Mesothelial cell of epicardium (in vitro differentiated cells): ENCODE measurements at regions not wholly inside any gene's neighbourhood (a gene's known extent, or its start where the extent isn't known, plus 50 kb on each side); places are given as distances from the start of the nearest gene placed in this dataset.
A peak's percentile ranks its signal among the peaks of the same experiment; 100 is the strongest.

Experiments
- DNase-seq, 2 experiments: peaks; one replicate each; pipeline ENCODE4 v3.0.0; 2021; ENCODE audit warnings: low spot score in 2 of 2; ENCODE audit not compliant: unreplicated experiment in 2 of 2
- H3K27ac Mint-ChIP-seq: 2 replicates; pipeline ENCODE4 v1.8.0; 2021; ENCODE audit warnings: mixed read lengths
- H3K27me3 Mint-ChIP-seq: 2 replicates; pipeline ENCODE4 v1.8.0; 2021; ENCODE audit warnings: low read depth, mixed read lengths
- H3K36me3 Mint-ChIP-seq: 2 replicates; pipeline ENCODE4 v1.8.0; 2021; ENCODE audit warnings: mixed read lengths
- H3K4me1 Mint-ChIP-seq: 2 replicates; pipeline ENCODE4 v1.8.0; 2021; ENCODE audit warnings: mixed read lengths
- H3K4me3 Mint-ChIP-seq: 2 replicates; pipeline ENCODE4 v1.8.0; 2021; ENCODE audit warnings: mild to moderate bottlenecking, moderate library complexity, mixed read lengths
- H3K9me3 Mint-ChIP-seq: 2 replicates; pipeline ENCODE4 v1.8.0; 2021; ENCODE audit warnings: mixed read lengths
- TF ChIP-seq, protein P1 (sequence below): fragments of 200-600 bp; sonication (generic); IDR thresholded peaks from one replicate; pipeline ENCODE4 v1.5.0; 2021; ENCODE audit warnings: antibody characterized with exemption; ENCODE audit not compliant: unreplicated experiment

DNA sequence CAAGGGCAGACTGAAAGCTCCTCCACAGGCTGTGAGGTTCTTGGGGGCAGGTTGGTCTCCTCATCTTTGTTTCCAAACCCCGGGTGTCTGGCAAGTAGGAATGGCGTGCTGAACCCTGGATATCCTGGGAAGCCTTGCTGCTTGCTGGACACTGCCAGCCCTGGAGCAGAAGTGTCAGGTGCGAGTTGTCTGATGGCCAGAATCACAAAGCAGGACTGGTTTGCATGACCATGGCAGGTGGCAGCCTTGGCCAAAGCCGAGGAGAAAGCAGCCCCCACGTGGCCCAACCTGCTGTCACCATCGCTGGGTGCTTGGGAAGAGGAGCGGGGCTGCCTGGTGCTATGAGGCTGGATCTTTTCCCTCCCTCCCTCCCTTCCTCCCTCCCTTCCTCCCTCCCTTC is 309.5 kb upstream of the HS6ST1 start:
- peak in 1 of 2 experiments; percentile 6 for DNase-seq
- Mint-ChIP-seq H3K27ac (no peak overlapping the region), H3K9me3 (no peaks in the 10 kb centered on the region), H3K4me1 (peaks cover 23% of the 10 kb centered on the region), H3K36me3 (no peaks in the 10 kb centered on the region), H3K4me3 (no peak overlapping the region), H3K27me3 (no peaks in the 10 kb centered on the region)
- TF ChIP-seq, protein P1, sequence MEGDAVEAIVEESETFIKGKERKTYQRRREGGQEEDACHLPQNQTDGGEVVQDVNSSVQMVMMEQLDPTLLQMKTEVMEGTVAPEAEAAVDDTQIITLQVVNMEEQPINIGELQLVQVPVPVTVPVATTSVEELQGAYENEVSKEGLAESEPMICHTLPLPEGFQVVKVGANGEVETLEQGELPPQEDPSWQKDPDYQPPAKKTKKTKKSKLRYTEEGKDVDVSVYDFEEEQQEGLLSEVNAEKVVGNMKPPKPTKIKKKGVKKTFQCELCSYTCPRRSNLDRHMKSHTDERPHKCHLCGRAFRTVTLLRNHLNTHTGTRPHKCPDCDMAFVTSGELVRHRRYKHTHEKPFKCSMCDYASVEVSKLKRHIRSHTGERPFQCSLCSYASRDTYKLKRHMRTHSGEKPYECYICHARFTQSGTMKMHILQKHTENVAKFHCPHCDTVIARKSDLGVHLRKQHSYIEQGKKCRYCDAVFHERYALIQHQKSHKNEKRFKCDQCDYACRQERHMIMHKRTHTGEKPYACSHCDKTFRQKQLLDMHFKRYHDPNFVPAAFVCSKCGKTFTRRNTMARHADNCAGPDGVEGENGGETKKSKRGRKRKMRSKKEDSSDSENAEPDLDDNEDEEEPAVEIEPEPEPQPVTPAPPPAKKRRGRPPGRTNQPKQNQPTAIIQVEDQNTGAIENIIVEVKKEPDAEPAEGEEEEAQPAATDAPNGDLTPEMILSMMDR = no peak

- Mint-ChIP-seq H3K36me3 (no peaks in the 10 kb centered on the region), H3K4me3 (no peak overlapping the region), H3K27ac (no peak overlapping the region), H3K9me3 (no peaks in the 10 kb centered on the region), H3K27me3 (no peaks in the 10 kb centered on the region), H3K4me1 (peaks cover 16% of the 10 kb centered on the region)
- TF ChIP-seq, protein P1 = no peak
- no peak for DNase-seq
Measured at GRCh38 chr2:128628996-128629395, 310.3 kb upstream of the HS6ST1 start.

- TF ChIP-seq, protein P1 = no peak
- Mint-ChIP-seq H3K36me3 (no peaks in the 10 kb centered on the region), H3K4me1 (peaks cover 5% of the 10 kb centered on the region), H3K27ac (no peak overlapping the region), H3K9me3 (no peaks in the 10 kb centered on the region), H3K27me3 (no peaks in the 10 kb centered on the region), H3K4me3 (no peak overlapping the region)
- peak; percentile 14 to 38 for DNase-seq
Measured at GRCh38 chr2:128630974-128631697, 312.5 kb upstream of the HS6ST1 start.

DNA sequence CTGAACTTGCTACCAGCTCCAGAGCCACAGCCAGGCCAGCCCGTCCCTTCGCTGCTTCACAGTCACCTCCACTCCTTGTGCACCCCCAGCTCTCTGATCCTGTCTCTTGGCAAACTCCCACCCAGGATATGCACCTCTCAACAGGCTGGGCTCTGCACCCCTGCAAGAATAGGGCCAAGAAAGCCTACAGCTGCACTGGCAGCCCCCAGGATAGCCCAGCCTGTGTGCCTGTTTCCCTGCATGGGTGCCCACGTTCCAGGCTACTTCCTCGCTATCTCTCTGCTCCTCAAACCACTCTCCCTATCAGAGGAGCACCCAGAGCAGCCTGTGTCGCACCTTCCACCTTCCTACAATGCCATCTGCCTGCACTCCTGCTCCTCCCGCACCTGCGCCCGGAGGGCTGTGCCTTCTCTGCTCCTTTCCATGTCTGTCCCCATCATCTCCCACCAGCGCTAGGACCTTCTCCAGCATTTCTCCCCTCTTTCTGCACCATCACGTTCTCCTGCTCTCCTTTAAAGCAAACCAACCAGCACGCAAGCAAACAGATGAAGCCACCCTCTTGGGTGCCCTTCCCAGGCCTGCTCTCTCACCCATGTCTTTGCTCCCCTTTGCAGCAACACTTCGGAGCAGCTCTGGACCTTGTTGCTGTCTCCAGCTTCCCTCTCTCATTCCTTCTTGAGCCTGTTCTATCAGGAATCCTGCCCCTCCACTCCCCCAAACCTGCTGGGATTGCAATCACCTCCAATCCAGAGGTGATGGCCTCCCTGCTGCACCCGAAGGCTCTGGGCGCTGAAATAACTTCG is 313.2 kb upstream of the HS6ST1 start:
- no peaks in the 10 kb centered on the region for H3K4me1 Mint-ChIP-seq
- H3K36me3 Mint-ChIP-seq = no peaks in the 10 kb centered on the region
- H3K27ac Mint-ChIP-seq = no peak overlapping the region
- H3K4me3 Mint-ChIP-seq = no peak overlapping the region
- peak; percentile 4 to 34 for DNase-seq
- TF ChIP-seq, protein P1 = no peak
- no peaks in the 10 kb centered on the region for H3K9me3 Mint-ChIP-seq
- no peaks in the 10 kb centered on the region for H3K27me3 Mint-ChIP-seq

DNA sequence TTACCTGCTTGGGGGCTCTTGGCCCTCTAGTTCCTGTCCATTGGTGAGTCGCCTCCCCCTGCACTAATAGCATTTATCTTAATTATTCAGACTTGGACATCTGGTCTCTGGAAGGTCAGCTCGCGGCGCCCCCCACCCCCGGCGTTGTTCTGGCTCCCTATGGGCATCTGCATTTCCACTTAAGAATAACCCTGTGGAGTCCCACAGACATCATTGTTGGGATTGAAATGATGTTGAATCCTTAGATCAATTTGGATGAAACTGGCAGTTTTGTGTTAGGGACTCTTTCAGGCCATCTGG is 313.8 kb upstream of the HS6ST1 start:
- H3K4me3 Mint-ChIP-seq = no peak overlapping the region
- no peaks in the 10 kb centered on the region for H3K9me3 Mint-ChIP-seq
- no peak overlapping the region for H3K27ac Mint-ChIP-seq
- DNase-seq = peak in 1 of 2 experiments; percentile 5
- H3K36me3 Mint-ChIP-seq = no peaks in the 10 kb centered on the region
- H3K4me1 Mint-ChIP-seq = no peaks in the 10 kb centered on the region
- TF ChIP-seq, protein P1 = no peak
- no peaks in the 10 kb centered on the region for H3K27me3 Mint-ChIP-seq
